H54 (cell line): ENCODE measurements at regions not wholly inside any gene's neighbourhood (a gene's known extent, or its start where the extent isn't known, plus 50 kb on each side); places are given as distances from the start of the nearest gene placed in this dataset.

Experiments used
- DNase-seq: peaks from one replicate; pipeline ENCODE4 v3.0.0; 2011; ENCODE audit warnings: low spot score, mixed read lengths; ENCODE audit not compliant: insufficient read length
- FAIRE-seq: peaks from 3 replicates; lab custom pipeline; 2011; peaks lifted over from hg19 to GRCh38; lab: Jason Lieb, UNC
- POLR2A ChIP-seq: IDR thresholded peaks from 2 replicates; pipeline ENCODE4 v1.6.1; 2011; ENCODE audit warnings: low read depth, mild to moderate bottlenecking, low read length

GRCh38 chr2:211085056-211085680 lies 528.8 kb downstream of the CPS1 start:
- no peak for TF ChIP-seq POLR2A
- peak; percentile 20 for FAIRE-seq
- no peak for DNase-seq

GRCh38 chr2:211086049-211086448 lies 529.6 kb downstream of the CPS1 start:
- FAIRE-seq (no peak), DNase-seq (no peak)
- TF ChIP-seq POLR2A = no peak

GRCh38 chr2:211089127-211089526 lies 532.7 kb downstream of the CPS1 start:
- DNase-seq = no peak
- TF ChIP-seq POLR2A = no peak
- FAIRE-seq = no peak

- DNase-seq = no peak
- TF ChIP-seq POLR2A = no peak
These were observed 537.4 kb downstream of the CPS1 start for GRCh38 chr2:211093743-211094303.

GRCh38 chr2:211103989-211104388 lies 547.6 kb downstream of the CPS1 start:
- no peak for TF ChIP-seq POLR2A
- DNase-seq = no peak
- FAIRE-seq = no peak

More at GRCh38 chr2:211093743-211094303, 537.4 kb downstream of the CPS1 start:
- FAIRE-seq = no peak

- no peak for DNase-seq
- TF ChIP-seq POLR2A = no peak
- no peak for FAIRE-seq
These were observed 557.2 kb downstream of the CPS1 start for GRCh38 chr2:211113334-211114175.

- no peak for TF ChIP-seq POLR2A
- FAIRE-seq (no peak), DNase-seq (no peak)
These were observed 558.5 kb downstream of the CPS1 start for GRCh38 chr2:211114826-211115455.

- no peak for TF ChIP-seq POLR2A
- DNase-seq (no peak), FAIRE-seq (no peak)
These were observed 560.6 kb downstream of the CPS1 start for GRCh38 chr2:211117026-211117425.

GRCh38 chr2:211126256-211126655 lies 569.9 kb downstream of the CPS1 start:
- FAIRE-seq = no peak
- no peak for TF ChIP-seq POLR2A
- no peak for DNase-seq

GRCh38 chr2:211127501-211127900 lies 571.1 kb downstream of the CPS1 start:
- DNase-seq (no peak), FAIRE-seq (no peak)
- no peak for TF ChIP-seq POLR2A

GRCh38 chr2:211128287-211128686 lies 571.9 kb downstream of the CPS1 start:
- FAIRE-seq (no peak), DNase-seq (no peak)
- no peak for TF ChIP-seq POLR2A

GRCh38 chr2:211129798-211130197 lies 573.4 kb downstream of the CPS1 start:
- no peak for TF ChIP-seq POLR2A
- DNase-seq = no peak
- FAIRE-seq = no peak

GRCh38 chr2:211132046-211132445 lies 575.6 kb downstream of the CPS1 start:
- FAIRE-seq (no peak), DNase-seq (no peak)

GRCh38 chr2:211132573-211132972 lies 576.2 kb downstream of the CPS1 start:
- DNase-seq (no peak), FAIRE-seq (peak; percentile 36)
- TF ChIP-seq POLR2A = no peak

More at GRCh38 chr2:211132046-211132445, 575.6 kb downstream of the CPS1 start:
- TF ChIP-seq POLR2A = no peak
